Fibroblast of skin of abdomen (primary cell): ENCODE measurements at regions not wholly inside any gene's neighbourhood (a gene's known extent, or its start where the extent isn't known, plus 50 kb on each side); places are given as distances from the start of the nearest gene placed in this dataset.

Experiments
- DNase-seq: peaks from one replicate; pipeline ENCODE4 v3.0.0-alpha.2; 2013

DNA sequence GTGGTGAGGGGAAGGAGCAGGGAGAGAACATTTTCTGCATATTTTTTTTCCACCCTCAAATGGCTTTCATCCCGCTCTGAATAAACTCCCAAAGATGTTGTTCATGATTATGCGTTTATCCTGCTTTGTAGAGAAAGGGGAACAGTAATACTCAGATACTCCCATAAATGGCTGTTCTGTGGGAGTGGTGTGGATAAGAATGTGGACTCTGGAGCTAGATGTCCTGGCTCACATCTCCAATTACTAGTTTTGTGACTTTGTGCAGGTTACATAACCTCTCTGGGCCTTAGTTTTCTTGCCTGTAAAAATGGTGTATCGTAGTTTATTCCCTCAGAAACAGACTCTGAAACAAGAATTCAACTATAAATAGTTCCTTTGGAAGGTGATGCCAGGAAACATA, 395.4 kb upstream of the SUCLG2 start:
- DNase-seq, result no peak

DNA sequence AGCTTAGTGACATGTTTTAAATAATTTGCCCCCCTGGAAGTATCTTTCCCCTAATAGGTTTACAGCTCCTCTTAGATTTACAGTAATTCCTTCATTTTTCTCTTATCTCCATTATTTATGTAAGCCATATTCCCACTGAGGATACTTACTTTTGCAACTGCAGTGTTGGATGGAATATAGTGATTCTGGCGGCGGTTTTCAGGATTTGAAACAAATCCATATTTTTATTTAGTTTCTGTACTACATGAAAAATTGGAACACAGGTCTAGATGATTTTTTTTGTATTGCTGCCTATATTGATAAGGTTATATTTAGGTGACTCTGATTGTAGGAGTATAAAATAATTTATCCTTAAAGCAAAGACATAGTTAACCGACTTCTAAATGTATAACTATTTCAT, 391.6 kb upstream of the SUCLG2 start:
- no peak for DNase-seq

DNA sequence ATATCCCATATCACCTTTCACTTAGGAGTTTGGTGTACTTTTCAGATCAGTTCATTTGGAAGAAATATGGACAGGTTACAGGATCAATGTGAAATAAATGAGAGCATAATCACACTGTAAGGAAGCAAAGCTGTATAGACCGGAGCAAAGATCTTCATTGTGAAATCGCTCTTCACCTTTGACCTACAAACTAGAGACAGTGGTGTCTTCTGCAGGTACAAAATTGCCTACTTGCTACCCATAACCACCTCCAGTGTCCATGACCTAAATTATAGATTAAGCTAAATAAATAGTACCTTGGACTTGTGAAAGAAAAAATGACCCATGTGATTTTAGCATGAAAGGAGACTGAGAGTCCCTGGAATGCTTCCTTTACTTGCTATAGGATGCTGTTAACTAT, 379.5 kb upstream of the SUCLG2 start:
- DNase-seq, result no peak

DNA sequence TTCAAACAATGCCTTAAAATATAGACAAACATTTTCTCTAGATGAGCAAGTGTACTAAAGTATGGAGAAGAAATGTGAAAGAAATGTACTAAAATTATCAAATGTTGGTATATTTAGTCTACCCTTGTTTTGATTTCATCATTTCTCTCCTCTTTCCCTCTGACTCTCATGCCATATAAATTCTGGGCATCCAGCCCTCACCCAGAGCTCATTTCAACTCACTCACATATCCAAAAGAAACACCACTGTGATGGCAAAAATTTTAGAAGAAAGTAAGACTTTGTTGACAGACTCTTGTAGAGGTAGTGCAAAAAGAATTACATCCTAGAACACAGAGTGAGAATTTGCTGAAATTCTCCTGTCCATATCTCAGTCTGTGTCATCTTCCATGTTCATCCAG, 377.8 kb upstream of the SUCLG2 start:
- DNase-seq, result no peak

DNA sequence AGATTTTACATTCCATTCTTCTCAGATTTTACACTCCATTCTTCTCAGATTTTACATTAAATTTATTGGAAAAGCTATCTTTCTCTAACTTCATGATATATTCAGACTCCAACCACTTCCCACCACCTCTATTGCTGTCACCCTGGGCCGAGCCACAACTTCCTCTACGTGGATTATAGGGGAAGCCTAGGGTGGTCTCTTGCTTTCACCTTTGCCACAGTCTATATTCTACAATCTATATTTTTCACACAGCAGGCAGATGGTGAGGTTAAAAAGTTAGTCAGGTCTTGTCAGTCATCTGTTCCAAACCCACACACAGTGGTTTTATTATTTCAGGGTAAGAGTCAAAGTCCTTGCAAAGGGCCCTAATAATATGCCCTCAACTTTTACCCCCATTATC, 370.8 kb upstream of the SUCLG2 start:
- no peak for DNase-seq

DNA sequence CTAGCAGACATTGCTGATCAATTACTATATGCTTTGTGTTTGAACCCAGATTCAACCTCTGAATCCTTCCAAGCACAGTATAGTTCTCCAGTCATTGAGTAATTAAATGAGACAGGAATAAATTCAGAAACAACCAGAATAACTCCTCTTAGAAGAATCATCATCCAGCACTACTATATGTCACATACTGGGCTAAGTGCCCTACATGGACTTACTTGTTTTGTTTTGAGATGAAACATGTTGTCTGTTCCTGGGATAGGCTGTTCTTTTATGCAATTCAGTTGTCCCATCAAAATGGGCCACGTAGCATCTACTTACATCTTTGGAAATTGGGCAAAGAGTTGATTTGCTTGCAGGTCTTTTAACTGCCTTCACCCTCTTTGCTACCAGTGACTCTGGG, 365.5 kb upstream of the SUCLG2 start:
- no peak for DNase-seq

DNA sequence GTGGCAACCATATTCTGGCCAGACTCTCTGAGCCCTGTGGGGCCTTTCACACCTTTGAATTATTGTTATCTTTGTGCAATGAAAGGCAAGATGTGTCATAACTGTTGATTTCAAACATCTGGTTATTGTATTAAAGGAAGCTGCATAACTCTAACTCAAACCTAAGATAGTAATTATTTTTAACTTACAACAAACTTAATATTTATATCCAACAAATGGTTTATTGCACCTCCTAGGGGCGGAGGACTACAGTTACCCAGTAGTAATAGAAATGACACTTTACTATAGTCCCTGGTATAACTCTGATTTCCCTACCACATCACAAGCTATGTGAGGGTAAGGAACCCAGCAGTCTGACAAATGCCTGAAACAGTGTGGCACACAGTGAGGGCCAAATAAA, 363.9 kb upstream of the SUCLG2 start:
- no peak for DNase-seq

DNA sequence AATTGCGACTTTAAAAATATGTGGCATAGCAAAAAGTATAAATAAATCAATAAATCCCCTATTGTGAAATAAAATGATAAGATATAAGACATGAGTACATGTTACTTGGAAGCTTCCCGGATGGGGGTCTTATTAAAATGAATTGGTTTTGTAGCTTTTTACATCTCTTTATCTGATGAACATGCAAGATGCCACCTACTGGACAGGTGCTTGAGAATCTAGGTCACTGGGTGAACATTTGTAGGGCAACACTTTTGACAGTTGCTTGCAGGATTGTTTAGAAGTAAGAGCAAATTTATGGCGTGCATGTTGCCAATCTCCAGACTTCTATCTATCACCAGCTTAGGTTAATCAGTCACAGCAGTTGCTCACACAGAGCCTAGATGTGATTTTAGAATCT, 362.7 kb upstream of the SUCLG2 start:
- no peak for DNase-seq

DNA sequence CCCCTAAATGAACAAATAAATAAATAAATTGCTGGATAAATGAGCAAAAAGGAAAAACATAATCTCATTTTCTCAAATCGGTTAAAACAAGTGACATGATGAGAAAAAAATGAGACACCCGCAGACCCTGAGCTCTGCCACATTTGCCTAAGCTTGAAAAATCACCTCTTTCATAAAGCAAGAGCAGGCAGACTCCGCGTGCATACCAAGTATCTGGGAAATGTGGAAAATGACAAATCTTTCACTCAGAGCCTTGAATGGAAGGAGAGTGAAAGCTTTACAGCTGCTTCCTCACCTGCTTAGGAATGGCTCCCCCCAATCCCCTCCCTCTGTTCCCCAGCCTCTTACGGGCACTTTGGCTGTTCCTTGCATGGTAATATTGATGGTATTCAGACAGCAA, 355.5 kb upstream of the SUCLG2 start:
- DNase-seq, result no peak

DNA sequence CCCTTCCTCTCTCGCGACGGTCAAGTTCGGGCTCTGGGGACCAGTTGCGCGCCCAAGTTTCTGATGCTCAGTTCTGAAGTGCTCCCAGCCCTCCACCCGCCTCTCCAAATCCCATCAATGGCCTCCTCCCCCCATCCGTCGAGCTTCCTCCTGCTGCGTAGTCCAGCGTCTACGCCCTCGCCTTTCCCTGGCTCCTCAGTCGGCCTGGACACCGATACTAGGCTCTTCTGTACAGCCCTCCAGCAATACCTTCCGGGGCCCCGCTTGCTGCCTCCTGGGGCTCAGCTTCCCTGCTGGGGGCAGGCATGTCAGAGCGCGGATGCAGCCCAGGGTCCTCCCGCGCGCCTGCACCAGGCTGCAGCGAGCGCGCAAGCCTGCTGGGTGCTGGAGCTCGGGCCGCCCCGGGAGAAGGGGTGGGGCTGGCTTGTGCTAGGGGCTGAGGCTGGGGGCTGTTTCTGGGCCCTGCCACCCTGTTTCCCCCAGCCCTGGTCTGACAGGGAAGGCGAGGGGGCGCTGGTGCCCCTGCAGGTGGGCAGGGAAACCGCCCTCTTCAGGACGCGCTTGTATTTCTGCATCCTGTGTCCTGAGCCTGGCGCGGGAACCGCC, 353.3 kb upstream of the SUCLG2 start:
- no peak for DNase-seq

DNA sequence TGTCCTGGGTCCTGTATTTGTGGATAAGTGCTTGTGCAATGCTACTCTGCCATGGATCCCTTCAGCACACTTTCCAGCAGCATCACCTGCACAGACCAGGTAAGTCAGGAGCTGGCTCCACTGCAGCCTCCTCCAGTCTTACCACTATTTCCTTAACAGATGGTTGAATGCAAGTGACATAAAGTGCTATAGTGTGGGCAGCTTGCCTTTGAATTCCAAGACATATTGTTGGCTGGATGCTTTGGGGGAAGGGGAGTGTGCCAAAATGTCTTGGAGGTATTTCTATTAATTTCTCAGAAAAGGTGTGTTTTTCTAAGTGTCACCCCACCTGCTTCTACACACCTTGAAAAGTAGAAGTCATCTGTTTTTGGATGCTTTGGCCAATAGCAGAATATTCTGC, 352.2 kb upstream of the SUCLG2 start:
- DNase-seq, result no peak

DNA sequence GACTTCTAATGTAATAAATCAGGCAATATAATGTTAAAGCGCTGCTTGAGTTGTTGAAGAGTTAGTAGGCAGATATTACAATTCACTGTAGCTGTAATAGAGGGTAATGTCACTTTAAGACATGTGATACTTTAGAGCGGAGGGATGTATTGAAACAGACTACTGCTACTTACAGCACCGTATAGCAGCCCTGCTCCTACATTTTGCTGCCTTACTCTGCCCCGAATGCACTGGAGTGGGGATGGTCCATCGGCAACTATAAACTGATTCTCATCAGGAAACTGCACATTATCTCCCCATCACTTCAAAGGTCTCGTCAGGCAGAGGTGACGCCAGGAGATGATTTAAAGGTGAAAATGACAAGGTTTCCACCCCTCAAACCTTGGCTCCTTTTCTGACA, 349.7 kb upstream of the SUCLG2 start:
- no peak for DNase-seq

DNA sequence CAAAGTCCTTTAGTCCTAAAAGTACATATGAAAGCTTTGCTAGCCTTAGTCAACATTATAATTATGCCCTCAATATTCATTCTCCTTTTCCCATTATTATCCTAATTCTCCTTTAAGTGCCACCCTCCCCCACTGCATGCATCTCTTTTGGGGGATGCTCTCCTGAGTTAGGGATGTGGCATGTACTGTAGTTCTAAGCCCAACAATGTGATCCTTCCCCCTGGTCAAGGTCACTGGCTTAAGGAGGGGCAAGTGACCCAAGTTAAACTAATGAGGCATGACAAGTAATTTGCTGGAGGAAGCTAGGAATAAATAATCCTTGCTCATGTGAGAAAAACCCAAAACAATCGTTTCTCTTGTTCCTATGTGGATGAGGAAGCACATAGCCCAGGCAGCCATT, 343.9 kb upstream of the SUCLG2 start:
- DNase-seq, result no peak

DNA sequence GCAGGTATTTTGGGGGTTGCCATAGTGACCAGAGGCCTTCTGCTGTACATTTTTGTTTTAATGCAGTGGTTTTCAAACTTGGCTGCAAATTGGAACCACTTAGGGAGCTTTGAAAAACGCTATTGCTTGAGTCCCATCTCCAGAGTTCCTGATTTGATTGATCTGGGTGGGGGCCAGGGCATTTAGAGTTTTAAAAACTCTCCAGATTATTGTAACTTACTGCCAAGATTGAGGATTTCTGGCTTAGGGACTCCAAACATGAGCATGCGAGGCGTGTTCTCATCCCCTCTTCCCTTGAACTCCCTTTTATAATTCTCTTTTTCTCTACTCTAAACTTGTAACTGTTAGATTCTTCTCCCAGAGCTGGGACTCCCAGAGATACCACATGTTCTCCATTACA, 340.8 kb upstream of the SUCLG2 start:
- no peak for DNase-seq

DNA sequence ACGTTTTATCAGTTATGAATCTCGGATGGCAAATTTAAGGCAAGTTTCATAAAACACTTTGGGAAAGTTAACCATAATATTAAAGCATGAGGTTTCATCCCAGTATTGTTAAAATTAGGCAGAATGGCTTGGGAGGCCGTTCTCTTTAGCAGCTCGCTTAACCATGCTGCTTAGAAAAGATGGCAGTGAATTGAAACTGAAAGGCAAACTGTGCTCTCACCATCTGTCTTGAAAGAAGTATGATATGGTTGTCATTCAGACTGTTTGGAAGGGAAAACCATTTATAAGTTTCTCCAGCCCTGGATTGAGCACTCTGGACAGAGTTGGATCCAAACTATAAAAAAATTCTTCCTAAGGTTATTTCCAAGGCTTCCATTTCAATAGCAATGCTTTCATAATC, 332.3 kb upstream of the SUCLG2 start:
- no peak for DNase-seq

DNA sequence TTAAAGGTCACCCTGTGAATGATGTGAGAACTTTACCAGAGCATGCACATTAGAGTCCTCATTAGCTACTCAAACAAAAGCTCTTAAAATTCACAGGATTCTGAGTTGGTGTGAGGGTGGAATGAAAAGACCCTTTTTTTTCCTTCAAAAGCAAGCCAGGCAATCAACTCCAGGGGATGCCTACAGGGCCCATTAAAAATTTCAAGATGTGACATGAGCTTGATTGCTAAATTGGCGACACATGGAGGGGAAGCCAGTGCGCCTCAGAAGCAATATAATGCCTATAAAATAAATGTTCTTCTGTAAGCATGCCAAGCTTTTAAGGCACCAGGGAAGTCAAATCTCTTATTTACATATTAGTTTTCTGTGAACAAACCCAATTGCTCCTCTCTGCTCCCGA, 328.8 kb upstream of the SUCLG2 start:
- DNase-seq, result no peak

DNA sequence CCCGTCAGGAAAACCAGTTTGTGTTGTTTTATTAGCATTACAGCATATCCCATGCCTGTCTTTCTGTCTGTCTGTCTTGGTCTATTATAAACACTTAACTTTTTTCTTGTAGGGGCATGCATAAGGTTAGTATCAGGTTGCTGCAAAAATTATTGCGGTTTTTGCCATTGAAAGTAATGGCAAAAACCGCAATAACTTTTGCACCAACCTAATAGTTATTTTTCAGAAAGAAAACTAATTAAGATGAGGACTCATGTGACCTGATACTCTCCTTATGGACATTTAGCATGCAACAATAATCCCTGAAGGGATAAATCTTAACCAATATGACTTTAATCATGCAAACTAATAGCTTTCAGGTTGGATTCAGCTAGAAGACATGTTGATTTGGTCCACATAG, 326.7 kb upstream of the SUCLG2 start:
- DNase-seq, result no peak

DNA sequence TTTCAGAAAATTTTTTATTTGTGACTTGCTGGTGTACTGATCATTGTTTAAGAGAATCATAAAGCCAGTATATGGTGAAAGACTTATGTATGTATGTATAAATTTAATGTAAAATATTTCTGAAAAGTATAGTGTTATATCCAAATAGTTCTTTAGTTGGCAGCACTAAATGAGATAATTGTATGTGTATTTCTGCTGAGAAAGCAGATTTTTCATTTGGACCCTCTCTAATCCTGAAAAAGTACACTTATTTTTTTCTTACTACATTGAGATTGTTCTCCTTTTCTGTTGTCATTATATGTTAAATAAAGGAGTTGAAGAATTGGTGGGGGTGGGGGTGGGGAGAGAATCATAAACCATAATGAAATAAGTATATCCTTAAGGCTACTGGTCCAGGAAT, 324.9 kb upstream of the SUCLG2 start:
- DNase-seq, result no peak

DNA sequence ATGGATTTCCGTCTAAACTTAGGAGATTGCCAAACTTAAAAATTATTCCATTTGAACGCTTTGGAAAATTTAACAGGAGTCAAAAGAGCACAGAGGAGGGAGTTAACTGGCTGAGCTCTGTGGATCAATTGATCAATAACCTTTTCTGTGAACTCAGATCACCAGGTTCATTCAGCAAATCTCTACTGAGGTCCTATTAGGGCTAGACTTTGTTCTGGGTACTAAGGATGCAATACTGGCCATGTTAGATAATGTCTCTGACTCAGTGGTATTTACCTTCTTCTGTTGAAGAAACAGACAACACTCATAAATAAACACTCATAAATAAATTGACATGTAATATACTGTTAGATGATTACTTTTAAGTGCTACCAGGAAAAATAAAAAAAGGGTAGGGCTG, 323.4 kb upstream of the SUCLG2 start:
- no peak for DNase-seq

DNA sequence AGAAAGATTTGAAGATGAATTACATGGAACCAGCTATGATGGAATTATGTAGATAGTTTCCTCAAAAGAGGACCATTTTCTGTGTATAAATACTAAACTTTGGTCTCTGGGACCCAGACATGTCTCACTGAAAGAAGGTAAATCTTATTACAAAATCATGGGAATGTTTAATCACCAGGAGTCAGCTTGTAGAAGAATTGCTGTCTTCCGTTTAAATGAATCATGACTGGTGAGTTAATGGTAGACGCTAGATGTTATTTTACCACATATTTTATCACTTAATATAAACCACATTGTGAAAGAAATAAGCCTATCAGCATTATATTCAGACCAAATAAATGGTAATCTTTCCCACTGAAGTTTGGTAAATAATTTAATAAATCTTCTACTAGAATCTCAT, 322.3 kb upstream of the SUCLG2 start:
- DNase-seq, result peak; percentile 28

DNA sequence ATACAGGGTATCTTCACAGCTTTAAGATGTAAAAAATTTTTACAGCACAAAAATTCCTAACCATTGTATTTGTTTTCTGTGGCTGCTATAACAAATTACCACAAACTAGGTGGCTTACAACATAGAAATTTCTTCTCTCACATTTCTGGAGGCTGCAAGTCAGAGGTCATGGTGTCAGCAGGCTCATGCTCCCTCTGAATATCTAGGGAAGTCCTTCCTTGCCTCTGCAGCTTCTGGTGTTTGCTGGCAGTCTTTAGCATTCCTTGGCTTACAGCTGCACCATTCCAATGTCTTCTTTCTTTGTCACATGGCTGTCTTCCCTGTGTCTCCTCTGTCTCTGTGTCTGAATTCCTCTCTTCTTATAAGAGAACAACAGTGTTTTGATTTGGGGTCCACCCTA, 310.2 kb upstream of the SUCLG2 start:
- no peak for DNase-seq

DNA sequence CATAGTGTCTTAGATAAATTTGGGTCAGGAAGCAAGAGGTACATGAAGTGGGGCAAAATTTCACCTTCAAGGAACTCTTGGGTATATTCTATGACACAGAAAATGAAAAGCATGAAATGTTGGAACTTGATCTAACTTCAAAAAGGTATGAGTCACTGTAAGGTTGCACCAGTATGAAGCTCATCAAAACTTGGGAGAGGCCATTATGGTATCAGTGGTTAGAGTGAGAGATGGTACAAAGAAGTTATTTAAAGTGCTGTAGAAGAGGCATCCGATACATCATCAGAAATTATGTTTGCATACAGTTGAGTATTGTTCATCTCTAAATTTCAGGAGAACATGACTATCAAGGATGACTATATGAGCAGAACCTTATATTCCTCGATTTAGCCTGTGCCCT, 302.9 kb upstream of the SUCLG2 start:
- no peak for DNase-seq

DNA sequence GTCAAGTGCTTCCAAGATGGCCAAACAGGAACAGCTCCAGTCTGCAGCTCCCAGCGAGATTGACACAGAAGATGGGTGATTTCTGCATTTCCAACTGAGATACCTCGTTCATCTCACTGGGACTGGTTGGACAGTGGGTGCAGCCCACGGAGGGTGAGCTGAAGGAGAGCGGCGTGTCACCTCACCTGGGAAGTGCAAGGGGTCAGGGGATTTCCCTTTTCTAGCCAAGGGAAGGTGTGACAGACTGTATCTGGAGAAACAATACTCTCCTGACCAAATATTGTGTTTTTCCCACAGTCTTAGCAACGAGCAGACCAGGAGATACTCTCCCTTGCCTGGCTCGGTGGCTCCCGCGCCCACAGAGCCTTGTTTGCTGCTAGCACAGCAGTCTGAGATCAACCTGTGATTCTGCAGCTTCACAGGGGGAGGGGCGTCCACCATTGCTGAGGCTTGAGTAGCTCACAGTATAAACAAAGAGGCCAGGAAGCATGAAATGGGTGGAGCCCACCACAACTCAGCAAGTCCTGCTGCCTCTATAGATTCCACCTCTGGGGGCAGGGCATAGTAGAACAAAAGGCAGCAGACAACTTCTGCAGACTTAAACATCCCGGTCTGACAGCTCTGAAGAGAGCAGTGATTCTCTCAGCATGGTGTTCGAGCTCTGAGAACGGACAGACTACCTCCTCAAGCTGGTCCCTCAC, 293.5 kb upstream of the SUCLG2 start:
- no peak for DNase-seq

DNA sequence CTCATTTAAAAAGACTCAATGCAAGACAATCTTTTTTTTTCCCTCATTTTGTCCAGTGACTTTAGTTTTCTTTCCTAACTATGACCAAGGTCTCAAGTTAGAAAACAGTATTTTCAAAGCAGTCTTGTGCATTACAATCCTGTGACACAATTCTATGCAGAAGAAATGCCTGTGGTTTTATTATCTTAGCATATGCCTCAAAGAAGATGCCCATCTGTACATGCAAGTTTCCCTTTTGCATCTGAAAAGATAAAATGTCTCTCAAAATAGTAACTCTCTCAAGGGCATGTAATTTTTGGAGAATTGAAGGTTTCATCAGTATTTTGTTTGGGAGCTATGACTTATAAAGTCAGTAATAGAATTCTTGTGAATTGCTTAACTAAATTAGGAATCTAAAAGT, 292.0 kb upstream of the SUCLG2 start:
- DNase-seq, result peak; percentile 10

DNA sequence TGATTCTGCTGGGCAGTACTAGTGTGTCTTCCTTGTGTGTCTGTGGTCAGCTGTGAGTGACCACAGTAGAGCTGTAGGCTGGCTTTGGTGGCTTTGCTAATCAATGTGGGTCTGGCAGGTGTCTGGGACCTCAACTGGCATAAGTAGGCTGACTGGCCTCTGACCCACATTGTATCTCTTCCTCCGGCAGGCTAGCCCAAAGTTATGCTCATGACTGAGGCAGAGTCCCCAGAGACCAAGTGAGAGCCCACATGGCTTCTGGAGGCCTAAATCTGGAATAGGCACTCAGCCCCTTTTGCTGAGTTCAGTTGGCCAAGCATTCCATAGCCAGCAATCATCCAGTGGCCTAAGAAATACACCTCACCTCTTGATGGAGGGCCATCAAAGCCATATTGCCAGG, 289.1 kb upstream of the SUCLG2 start:
- no peak for DNase-seq
